HG02885 (cell line): ENCODE measurements at regions not wholly inside any gene's neighbourhood (a gene's known extent, or its start where the extent isn't known, plus 50 kb on each side); places are given as distances from the start of the nearest gene placed in this dataset.

Source experiments
- ATAC-seq: cut with Tn5 transposase; IDR thresholded peaks from one replicate; pipeline ENCODE4 v1.9.1; 2021; ENCODE audit warnings: mild to moderate bottlenecking; ENCODE audit not compliant: unreplicated experiment, poor library complexity

- ATAC-seq, result no peak
Observed at GRCh38 chr4:133903029-133903428, 298.6 kb downstream of the PABPC4L start.

DNA sequence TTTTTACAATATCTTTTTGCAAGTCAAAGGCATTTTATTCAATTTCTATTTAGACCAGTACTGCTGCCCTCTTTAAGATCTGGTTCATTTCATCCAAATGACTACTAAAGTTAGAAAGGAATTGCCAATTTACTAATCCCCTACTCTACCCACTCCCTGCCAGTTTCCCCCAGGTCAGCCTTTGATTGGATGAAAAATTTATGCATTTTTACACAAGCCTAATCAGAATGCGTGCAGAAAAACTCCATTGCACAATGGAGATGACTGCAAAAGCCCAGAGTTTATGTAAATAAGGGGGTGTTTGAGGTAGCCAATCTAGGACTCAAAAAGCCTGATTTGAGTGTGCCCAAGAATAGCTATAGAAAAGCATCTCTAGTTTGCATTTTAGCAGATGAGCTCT lies 310.6 kb downstream of the PABPC4L start:
- no peak for ATAC-seq

GRCh38 chr4:133887723-133888122 lies 313.9 kb downstream of the PABPC4L start:
- ATAC-seq, result no peak

DNA sequence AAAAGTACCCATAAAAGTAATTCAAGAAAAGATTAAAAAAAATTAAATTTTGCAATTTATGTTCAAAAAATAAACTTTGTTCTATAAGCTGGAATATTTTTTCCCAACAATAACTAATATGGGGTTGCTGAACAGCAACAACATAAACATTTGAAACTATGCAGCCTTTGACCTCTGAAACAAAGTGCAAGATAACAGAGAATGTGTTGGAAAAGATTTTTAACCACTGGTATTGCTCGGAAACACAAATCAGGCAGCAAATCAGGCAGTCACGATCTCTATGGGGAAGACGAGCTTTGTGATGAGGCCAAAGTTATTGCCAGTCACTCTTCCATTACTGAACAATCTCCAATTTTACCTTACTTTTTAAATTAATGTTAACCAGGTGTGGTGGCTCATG lies 332.1 kb downstream of the PABPC4L start:
- no peak for ATAC-seq

DNA sequence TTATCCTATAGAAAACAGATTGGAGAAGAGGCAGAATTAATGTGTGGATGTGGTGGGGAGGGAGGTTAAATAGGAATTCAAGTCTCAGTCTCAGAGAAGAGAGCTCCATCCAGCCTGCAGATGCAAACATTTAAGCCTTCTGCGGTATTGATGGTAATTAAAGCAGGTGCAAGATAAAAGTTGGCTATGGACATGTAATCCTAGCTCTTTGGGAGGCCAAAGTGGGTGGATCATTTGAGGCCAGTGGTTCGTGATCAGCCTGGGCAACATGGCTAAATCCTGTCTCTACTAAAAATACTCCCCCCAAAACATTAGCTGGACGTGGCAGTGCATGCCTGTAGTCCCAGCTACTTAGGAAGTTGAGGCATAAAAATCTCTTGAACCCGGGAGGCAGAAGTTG lies 332.7 kb downstream of the PABPC4L start:
- no peak for ATAC-seq

- ATAC-seq, result no peak
Observed at GRCh38 chr4:133866328-133866699, 335.3 kb downstream of the PABPC4L start.

DNA sequence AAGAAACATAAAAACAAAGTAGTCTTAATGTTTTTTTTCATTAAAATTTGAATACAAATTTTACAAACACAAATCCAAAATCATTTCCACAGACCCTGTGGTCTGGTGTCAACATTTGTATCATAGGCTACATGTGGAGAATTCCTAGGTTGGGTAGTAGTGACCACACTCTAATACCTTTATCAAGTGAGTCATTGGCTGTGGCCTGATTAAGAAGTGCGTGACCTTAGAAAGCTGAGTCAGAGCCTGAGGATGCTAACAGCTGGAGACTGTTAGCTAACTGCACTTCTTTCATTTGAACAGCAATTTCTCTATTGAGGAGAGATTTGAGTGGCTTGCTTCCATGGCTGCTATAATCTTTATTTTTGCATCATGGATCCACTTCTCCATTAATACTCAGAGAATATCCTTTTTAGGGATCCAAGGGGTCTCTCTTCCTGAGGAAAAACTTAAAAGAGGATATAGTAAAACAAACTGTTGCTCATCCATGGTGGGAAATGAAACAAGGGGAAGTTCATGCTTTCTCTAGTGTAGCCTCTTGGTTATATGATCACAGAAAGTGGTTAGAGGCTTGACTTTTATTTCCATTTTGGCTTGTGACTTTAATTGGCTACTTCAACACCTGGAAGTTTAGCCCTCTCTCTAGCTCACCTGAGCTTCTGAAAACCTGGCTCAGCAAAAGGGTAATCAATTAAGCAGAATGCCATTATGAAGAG lies 335.8 kb downstream of the PABPC4L start:
- ATAC-seq, result no peak

DNA sequence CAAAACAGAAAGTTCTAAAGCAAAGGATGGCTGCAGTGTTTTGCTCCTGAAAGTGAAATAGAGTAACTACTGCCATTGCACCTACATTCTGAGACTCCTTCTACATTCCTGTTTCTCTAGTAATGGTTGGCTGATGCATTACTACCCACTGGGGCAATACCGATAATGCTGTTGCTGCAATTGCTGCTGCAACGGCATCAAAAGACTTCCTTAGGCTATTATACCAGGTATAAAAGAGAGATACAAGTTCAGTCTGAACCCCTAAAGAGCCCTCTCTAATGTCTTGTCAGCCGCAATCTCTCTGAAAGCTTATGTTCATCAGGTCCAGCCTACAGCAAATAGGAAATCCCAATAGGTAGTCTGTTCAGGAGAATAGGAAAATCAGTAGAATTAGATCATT lies 338.4 kb downstream of the PABPC4L start:
- ATAC-seq, result no peak

GRCh38 chr4:133856731-133857355 lies 344.7 kb downstream of the PABPC4L start:
- ATAC-seq, result no peak

DNA sequence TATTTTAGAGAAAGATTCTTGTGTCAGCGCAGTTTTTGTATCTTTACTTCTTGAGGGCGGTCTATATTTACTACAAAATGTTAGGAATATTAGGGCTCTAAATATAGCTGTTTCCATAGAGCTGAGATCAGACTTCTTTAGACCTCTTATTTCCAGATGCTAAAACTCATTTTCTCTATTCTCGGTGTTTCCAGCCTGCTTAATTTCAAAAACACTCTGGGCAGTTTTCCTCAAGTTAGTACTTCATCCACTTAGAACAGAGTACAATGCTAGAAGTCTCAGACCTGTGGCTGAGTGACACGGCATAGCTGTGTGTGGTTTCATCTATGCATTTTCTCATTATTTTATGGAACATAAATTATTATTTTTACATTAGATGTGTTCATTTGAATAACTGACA lies 346.6 kb downstream of the PABPC4L start:
- ATAC-seq, result no peak

DNA sequence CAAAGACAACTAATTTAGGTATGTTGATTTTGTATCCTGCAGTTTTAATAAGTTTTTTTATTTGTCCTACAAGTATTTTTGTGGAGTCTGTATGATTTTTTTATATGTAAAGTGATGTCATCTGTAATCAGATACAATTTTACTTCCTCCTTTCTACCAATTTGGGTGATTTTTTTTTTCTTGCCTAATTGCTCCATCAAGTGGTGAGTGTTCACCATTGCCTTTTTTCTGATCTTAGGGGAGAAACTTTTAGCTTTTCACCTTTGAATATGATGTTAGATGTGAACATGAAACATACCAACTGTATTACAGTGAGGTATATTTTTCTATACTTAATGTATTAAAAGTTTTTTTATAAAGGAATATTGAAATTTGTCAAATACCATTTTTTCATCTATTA lies 362.3 kb downstream of the PABPC4L start:
- ATAC-seq, result no peak

- ATAC-seq, result no peak
Observed at GRCh38 chr4:133823177-133823576, 378.4 kb downstream of the PABPC4L start.

DNA sequence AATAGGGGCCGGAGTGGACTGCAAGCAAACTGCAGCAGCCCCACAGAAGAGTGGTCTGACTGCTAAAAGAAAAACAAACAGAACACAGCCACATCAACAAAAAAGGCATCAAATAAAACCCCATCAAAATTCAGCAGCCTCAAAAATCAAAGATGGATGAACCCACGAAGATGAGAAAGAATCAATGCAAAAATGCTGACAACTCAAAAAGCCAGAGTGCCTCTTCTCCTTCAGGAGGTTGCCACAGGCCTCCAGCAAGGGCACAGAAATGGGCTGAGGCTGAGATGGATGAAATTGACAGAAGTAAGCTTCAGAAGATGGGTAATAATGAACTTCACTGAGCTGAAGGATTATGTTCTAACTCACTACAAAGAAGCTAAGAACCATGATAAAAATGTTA lies 388.6 kb downstream of the PABPC4L start:
- ATAC-seq, result no peak

- no peak for ATAC-seq
Observed at GRCh38 chr4:133812236-133812635, 389.4 kb downstream of the PABPC4L start.

GRCh38 chr4:133808151-133808550 lies 393.4 kb downstream of the PABPC4L start:
- no peak for ATAC-seq

DNA sequence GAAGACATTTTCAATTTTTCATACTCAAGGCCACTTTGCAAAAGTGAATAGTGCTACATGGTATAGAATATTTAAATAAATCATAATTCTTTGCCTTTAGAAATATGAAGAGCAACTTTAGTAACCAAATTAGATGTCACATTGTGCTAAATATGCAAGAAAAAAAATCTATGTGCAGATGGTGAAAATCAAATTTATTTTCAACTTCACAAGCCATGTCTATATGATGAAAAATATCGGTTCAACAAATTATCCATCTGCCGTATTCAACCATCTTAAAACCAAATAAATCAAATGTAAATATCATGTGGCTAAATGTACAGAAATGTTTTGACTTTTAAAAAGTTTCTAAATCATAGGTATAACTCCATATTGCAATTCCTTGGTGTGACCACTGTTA lies 398.2 kb downstream of the PABPC4L start:
- ATAC-seq, result no peak

- ATAC-seq, result no peak
Observed at GRCh38 chr4:133802359-133803140, 399.0 kb downstream of the PABPC4L start.

GRCh38 chr4:133801883-133802282 lies 399.7 kb downstream of the PABPC4L start:
- no peak for ATAC-seq

GRCh38 chr4:133800966-133801365 lies 400.6 kb downstream of the PABPC4L start:
- no peak for ATAC-seq

GRCh38 chr4:133799717-133800315 lies 401.8 kb downstream of the PABPC4L start:
- ATAC-seq, result no peak

GRCh38 chr4:133777661-133778060 lies 423.9 kb downstream of the PABPC4L start:
- ATAC-seq, result no peak
